ENCODE measurements at regions not wholly inside any gene's neighbourhood (a gene's known extent, or its start where the extent isn't known, plus 50 kb on each side); places are given as distances from the start of the nearest gene placed in this dataset.

DNA sequence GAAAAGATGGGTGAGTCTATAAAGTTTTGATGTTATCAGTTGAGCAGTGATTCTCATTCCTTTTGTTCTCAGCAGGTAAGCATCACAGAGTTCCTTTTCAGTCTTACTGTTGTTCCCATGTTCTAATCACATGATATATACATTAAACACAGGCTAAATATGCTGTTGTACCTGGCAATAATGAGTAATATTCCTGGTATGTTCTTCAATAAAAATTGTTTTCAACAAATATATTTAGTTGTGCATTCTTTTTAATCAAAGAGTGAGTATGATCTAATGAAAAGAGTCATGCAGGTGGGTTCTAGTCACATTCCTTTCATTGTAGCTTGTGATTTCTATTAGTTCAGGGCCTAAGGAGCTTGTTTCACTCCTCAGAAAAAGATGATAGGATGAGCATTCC lies 288.3 kb upstream of the NETO1 start:
- no peak for TF ChIP-seq ZFX (IDR thresholded peaks at IDR 0.05)
- no peak overlapping the region for H3K27ac ChIP-seq

DNA sequence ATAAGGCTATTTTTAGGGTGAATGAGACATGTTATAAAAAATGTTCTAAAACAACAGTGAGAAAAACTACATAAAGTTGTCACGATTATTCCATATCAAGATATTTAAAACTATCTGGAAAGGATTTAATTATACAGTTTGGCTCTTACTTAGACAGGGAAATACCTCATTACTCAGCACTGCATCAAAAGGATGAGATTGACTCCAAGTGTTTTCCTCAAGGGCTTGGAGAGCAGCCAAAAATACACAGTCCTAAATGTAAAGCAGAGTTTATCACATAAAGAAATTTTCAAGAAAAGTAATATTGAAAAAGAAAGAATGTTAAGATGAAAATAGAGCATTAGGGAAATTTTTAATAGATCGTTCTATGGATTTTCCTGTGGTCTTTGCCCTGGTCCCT lies 285.5 kb upstream of the NETO1 start:
- no peak overlapping the region for H3K27ac ChIP-seq
- no peak for TF ChIP-seq ZFX (IDR thresholded peaks at IDR 0.05)
- TF ChIP-seq, protein P1, sequence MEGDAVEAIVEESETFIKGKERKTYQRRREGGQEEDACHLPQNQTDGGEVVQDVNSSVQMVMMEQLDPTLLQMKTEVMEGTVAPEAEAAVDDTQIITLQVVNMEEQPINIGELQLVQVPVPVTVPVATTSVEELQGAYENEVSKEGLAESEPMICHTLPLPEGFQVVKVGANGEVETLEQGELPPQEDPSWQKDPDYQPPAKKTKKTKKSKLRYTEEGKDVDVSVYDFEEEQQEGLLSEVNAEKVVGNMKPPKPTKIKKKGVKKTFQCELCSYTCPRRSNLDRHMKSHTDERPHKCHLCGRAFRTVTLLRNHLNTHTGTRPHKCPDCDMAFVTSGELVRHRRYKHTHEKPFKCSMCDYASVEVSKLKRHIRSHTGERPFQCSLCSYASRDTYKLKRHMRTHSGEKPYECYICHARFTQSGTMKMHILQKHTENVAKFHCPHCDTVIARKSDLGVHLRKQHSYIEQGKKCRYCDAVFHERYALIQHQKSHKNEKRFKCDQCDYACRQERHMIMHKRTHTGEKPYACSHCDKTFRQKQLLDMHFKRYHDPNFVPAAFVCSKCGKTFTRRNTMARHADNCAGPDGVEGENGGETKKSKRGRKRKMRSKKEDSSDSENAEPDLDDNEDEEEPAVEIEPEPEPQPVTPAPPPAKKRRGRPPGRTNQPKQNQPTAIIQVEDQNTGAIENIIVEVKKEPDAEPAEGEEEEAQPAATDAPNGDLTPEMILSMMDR (conservative IDR thresholded peaks at IDR 0.05): no peak

DNA sequence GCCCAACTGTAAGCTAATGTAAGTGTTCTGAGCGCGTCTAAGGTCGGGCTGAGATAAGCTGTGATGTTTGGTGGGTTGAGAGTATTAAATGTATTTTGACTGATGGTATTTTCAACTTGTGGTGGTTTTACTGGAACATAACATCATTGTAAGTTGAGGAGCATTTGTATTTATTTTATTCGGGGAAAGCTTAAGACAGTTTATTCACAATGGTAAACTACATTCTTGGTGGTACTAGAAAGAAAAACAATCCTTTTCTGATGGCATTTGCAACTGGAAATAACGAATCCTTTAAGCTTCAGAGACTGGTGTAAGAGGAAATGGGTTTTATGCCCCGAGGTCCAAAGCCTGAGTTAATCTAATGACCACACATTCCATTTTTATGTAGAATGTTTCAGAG lies 283.3 kb upstream of the NETO1 start:
- TF ChIP-seq ZFX (IDR thresholded peaks at IDR 0.05): no peak
- TF ChIP-seq, protein P1 (conservative IDR thresholded peaks at IDR 0.05): no peak
- H3K27ac ChIP-seq: no peak overlapping the region

DNA sequence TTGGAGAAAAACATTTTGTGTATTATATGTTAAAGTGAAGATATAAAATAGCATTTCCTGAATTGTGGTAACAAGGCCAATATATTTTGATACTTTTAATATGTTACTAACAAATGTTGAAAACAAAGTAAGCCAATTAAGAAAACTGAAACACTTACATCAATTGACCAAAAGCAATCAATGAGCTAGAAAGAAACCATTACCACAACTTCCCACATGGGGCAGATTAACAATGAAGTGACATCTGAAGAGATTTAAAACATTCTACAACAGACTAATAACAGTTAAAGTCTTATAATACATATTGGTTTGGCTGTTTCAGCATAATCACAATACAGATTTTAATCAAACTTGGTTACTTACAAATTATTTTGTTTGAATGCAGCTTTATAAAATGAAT lies 282.4 kb upstream of the NETO1 start:
- H3K27ac ChIP-seq: no peak overlapping the region
- TF ChIP-seq, protein P1 (conservative IDR thresholded peaks at IDR 0.05): peak; percentile 21
- no peak for TF ChIP-seq ZFX (IDR thresholded peaks at IDR 0.05)

DNA sequence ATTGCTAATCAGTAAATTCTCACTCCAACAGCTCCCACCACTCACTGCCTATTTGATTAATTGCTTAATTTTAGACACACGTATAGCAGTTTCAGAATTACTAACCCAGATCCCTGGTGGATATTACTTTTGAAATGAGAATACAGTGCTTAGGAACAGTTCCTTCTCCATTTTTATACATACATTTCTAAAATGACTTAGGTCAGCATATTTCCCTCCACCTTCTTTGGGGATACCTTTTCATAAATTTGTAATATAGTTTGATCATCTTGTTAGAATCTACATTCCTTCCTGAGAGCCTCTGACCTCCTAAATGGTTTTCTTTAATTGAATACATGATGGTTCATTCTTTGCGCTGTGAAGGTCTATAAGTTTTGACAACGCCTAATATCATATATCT lies 279.8 kb upstream of the NETO1 start:
- TF ChIP-seq ZFX (IDR thresholded peaks at IDR 0.05): no peak
- TF ChIP-seq, protein P1 (conservative IDR thresholded peaks at IDR 0.05): no peak
- no peak overlapping the region for H3K27ac ChIP-seq

DNA sequence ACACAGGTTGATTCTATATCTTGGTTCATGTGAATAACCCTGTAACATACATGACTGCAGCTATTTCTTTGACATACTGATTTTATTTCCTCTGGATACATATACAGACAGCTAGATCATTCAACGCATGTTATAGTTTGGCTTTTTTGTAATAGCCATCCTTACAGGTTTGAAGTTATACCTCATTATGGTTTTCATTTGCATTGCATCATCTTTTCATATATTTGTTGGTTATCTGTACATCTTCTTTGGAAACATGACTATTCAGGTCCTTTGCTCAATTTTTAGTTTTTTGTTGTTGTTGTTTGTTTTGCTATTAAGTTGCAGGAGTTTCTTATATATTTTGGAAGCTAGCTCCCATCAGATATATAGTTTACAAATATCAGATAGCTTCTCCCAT lies 276.2 kb upstream of the NETO1 start:
- H3K27ac ChIP-seq: no peak overlapping the region
- TF ChIP-seq, protein P1 (conservative IDR thresholded peaks at IDR 0.05): no peak
- no peak for TF ChIP-seq ZFX (IDR thresholded peaks at IDR 0.05)

GRCh38 chr18:73136134-73136533 lies 268.3 kb upstream of the NETO1 start:
- no peak overlapping the region for H3K27ac ChIP-seq
- TF ChIP-seq, protein P1 (conservative IDR thresholded peaks at IDR 0.05): peak; percentile 75
- TF ChIP-seq ZFX (IDR thresholded peaks at IDR 0.05): no peak

- TF ChIP-seq ZFX (IDR thresholded peaks at IDR 0.05): no peak
- TF ChIP-seq, protein P1 (conservative IDR thresholded peaks at IDR 0.05): no peak
- no peak overlapping the region for H3K27ac ChIP-seq
Measured at GRCh38 chr18:73124175-73124574, 256.4 kb upstream of the NETO1 start.

All from C4-2B (cell line).